ENCODE measurements at regions not wholly inside any gene's neighbourhood (a gene's known extent, or its start where the extent isn't known, plus 50 kb on each side); places are given as distances from the start of the nearest gene placed in this dataset.
"Not testable (repeated sequence)": the region's sequence is repeated elsewhere in the genome, so short reads cannot be mapped to it uniquely, and the experiment has no call there.

DNA sequence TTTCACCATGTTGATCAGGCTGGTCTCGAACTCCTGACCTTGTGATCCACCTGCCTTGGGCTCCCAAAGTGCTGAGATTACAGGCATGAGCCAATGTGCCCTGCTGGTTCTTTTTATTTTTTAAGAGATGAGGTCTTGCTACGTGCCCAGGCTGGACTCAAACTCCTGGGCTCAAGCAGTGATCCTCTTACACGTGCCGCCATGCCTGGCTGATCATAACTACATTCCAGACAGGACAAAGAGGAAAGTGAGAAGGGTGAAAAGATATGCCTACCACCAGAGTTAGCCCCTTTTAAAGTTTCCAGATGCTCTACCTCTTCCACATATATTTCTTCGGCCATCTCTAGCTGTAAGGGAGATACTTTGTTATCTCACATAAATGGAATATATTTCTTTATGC is 79.7 kb upstream of the SOX13 start:
- Histone ChIP-seq H3K4me3 (replicated peaks in 1 of 3) (no peak overlapping the region), H3K27me3 (no peaks in the 10 kb centered on the region), H3K36me3 (no peaks in the 10 kb centered on the region), H3K4me1 (no peaks in the 10 kb centered on the region), H3K27ac (no peak overlapping the region), H3K9me3 (no peaks in the 10 kb centered on the region)
- intact Hi-C loops (cut with DNase I) = no loop called here
- WGBS, 2 donors = 60 to 67% methylated on average over 4 to 5 of the region's 5 CpGs
- TF ChIP-seq, protein P1, sequence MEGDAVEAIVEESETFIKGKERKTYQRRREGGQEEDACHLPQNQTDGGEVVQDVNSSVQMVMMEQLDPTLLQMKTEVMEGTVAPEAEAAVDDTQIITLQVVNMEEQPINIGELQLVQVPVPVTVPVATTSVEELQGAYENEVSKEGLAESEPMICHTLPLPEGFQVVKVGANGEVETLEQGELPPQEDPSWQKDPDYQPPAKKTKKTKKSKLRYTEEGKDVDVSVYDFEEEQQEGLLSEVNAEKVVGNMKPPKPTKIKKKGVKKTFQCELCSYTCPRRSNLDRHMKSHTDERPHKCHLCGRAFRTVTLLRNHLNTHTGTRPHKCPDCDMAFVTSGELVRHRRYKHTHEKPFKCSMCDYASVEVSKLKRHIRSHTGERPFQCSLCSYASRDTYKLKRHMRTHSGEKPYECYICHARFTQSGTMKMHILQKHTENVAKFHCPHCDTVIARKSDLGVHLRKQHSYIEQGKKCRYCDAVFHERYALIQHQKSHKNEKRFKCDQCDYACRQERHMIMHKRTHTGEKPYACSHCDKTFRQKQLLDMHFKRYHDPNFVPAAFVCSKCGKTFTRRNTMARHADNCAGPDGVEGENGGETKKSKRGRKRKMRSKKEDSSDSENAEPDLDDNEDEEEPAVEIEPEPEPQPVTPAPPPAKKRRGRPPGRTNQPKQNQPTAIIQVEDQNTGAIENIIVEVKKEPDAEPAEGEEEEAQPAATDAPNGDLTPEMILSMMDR (IDR thresholded peaks at IDR 0.05) = no peak
- TF ChIP-seq POLR2A (IDR thresholded peaks at IDR 0.05) = no peak
- DNase-seq = peak in 1 of 2 donors; percentile 9

DNA sequence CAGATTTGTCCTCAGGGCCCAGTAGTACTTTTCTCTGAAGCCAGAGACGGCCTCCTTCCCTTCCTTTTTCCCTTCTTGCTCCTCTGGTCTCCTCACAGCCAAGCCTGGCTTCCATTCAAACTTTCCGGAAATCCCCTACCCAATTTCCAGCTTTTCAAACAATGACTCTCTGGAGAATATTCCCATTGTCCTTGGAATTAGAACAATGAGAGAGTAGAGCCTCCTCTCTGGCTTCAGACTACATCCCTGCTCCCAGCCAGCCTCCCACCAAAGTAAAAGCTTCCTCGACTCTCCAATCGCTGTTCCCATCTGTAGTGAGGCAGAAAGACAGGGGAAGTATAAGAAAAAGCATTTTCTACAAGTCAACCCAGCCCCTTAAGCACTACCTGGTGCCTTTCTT is 77.7 kb upstream of the SOX13 start:
- H3K36me3 ChIP-seq = no peaks in the 10 kb centered on the region
- DNase-seq = no peak
- no peaks in the 10 kb centered on the region for H3K4me1 ChIP-seq
- H3K9me3 ChIP-seq = no peaks in the 10 kb centered on the region
- H3K27ac ChIP-seq = no peak overlapping the region
- TF ChIP-seq, protein P1 (IDR thresholded peaks at IDR 0.05) = no peak
- TF ChIP-seq POLR2A (IDR thresholded peaks at IDR 0.05) = no peak
- no peaks in the 10 kb centered on the region for H3K27me3 ChIP-seq
- intact Hi-C loops (cut with DNase I) = no loop called here
- 55 to 60% methylated on average over 4 of the region's 4 CpGs for WGBS, 2 donors
- H3K4me3 ChIP-seq (replicated peaks in 1 of 3) = no peak overlapping the region

DNA sequence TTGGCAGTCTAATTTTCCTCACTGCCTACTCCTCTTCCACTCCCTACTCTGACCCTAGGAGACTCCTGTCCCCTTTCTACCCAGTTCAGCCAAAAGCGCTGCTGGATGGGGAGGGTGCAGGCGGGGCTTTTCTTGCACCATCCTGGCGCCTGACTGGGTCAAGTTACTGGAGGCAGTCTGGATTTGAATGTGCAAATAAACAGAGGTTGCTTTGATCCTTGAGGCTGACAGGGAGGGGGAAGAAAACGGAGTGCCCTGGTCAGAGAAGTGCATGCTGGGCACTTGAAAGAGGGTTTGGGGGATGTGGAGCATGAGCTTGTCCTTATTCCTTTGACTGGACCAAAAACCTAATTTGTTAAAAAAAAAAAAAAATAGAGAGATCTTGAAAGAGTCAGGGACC is 76.8 kb upstream of the SOX13 start:
- H3K4me1 ChIP-seq = no peaks in the 10 kb centered on the region
- no peaks in the 10 kb centered on the region for H3K27me3 ChIP-seq
- peak; percentile 7 to 21 for DNase-seq
- H3K9me3 ChIP-seq = no peaks in the 10 kb centered on the region
- no peak overlapping the region for H3K4me3 ChIP-seq (replicated peaks in 1 of 3)
- TF ChIP-seq POLR2A (IDR thresholded peaks at IDR 0.05) = no peak
- TF ChIP-seq, protein P1 (IDR thresholded peaks at IDR 0.05) = no peak
- H3K36me3 ChIP-seq = no peaks in the 10 kb centered on the region
- 39 to 50% methylated on average over 4 of the region's 4 CpGs for WGBS, 2 donors
- intact Hi-C loops (cut with DNase I) = no loop called here
- H3K27ac ChIP-seq = no peak overlapping the region

DNA sequence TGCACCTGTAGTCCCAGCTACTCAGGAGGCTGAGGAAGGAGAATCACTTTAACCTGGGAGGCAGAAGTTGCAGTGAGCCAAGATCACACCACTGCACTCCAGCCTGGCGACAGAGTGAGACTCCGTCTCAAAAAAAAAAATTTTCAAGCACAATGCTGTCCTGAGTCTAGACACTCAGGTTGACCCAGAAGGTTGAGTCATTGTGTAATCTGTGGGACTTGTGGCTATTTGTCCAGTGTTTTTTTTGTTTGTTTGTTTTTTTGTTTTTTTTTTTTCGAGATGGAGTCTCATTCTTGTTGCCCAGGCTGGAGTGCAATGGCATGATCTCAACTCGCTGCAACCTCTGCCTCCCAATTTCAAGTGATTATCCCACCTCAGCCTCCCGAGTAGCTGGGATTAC is 74.3 kb upstream of the SOX13 start:
- H3K4me3 ChIP-seq (replicated peaks in 1 of 3); DNase-seq; intact Hi-C loops (cut with DNase I); H3K4me1 ChIP-seq; H3K27me3 ChIP-seq; H3K36me3 ChIP-seq; H3K9me3 ChIP-seq; H3K27ac ChIP-seq: not testable (repeated sequence)
- WGBS, 2 donors = 93 to 98% methylated on average over 5 of the region's 5 CpGs

DNA sequence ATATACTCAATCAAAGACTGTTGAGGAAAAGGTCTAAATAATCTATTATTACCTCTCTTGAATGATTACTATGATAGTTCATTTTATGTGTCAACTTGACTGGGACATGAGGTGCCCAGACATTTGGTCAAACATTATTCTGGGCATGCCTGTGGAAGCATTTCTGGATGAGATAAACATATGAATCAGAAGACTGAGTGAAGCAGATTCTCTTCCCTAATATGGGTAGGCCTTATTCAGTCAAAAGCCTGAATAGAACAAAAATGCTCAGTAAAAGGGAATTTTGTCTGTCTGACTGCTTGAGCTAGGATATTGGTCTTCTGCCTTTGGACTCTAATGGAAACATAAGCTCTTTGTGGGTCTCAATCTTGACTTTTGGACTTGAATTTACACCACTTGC is 73.3 kb upstream of the SOX13 start:
- Histone ChIP-seq H3K4me3 (replicated peaks in 1 of 3) (no peak overlapping the region), H3K4me1 (peaks cover 0 to 10% of the 10 kb centered on the region in 2 donors), H3K27ac (no peak overlapping the region), H3K27me3 (no peaks in the 10 kb centered on the region), H3K36me3 (no peaks in the 10 kb centered on the region), H3K9me3 (no peaks in the 10 kb centered on the region)
- intact Hi-C loops (cut with DNase I) = no loop called here
- TF ChIP-seq POLR2A (IDR thresholded peaks at IDR 0.05) = no peak
- TF ChIP-seq, protein P1 (IDR thresholded peaks at IDR 0.05) = no peak
- DNase-seq = no peak

All from thyroid gland (tissue), 4 donors.